NCI-H1092 (cell line): ENCODE measurements at regions not wholly inside any gene's neighbourhood (a gene's known extent, or its start where the extent isn't known, plus 50 kb on each side); places are given as distances from the start of the nearest gene placed in this dataset.

Experiments
- DNase-seq: peaks from one replicate; lab custom pipeline; 2025; lab: John Stamatoyannopoulos, UW

GRCh38 chr4:55175779-55176231 lies 50.4 kb upstream of the KDR start:
- DNase-seq = no peak

GRCh38 chr4:55176497-55176896 lies 51.1 kb upstream of the KDR start:
- DNase-seq = no peak

GRCh38 chr4:55177461-55177860 lies 52.1 kb upstream of the KDR start:
- no peak for DNase-seq

- DNase-seq = no peak
Measured at GRCh38 chr4:55178226-55179005, 53.0 kb upstream of the KDR start.

GRCh38 chr4:55181010-55182005 lies 55.9 kb upstream of the KDR start:
- DNase-seq = no peak

- no peak for DNase-seq
Measured at GRCh38 chr4:55183926-55184599, 58.7 kb upstream of the KDR start.

GRCh38 chr4:55184600-55185523 lies 59.5 kb upstream of the KDR start:
- DNase-seq = no peak

- no peak for DNase-seq
Measured at GRCh38 chr4:55186123-55186522, 60.7 kb upstream of the KDR start.

GRCh38 chr4:55186700-55187099 lies 61.3 kb upstream of the KDR start:
- DNase-seq = no peak

GRCh38 chr4:55214172-55214571 lies 88.8 kb upstream of the KDR start:
- no peak for DNase-seq

GRCh38 chr4:55215087-55215486 lies 89.7 kb upstream of the KDR start:
- no peak for DNase-seq

GRCh38 chr4:55216863-55217635 lies 91.7 kb upstream of the KDR start:
- DNase-seq = peak; percentile 27

- no peak for DNase-seq
Measured at GRCh38 chr4:55218041-55218440, 92.6 kb upstream of the KDR start.

- DNase-seq = no peak
Measured at GRCh38 chr4:55237839-55238238, 108.2 kb upstream of the SRD5A3 start.

- no peak for DNase-seq
Measured at GRCh38 chr4:55238407-55238806, 107.6 kb upstream of the SRD5A3 start.

GRCh38 chr4:55241461-55241860 lies 104.6 kb upstream of the SRD5A3 start:
- no peak for DNase-seq

- DNase-seq = no peak
Measured at GRCh38 chr4:55242506-55242905, 103.5 kb upstream of the SRD5A3 start.

GRCh38 chr4:55247521-55247920 lies 98.5 kb upstream of the SRD5A3 start:
- no peak for DNase-seq

- no peak for DNase-seq
Measured at GRCh38 chr4:55248756-55249155, 97.3 kb upstream of the SRD5A3 start.

- DNase-seq = no peak
Measured at GRCh38 chr4:55249476-55249875, 96.6 kb upstream of the SRD5A3 start.
